DMS153 (cell line): ENCODE measurements at regions not wholly inside any gene's neighbourhood (a gene's known extent, or its start where the extent isn't known, plus 50 kb on each side); places are given as distances from the start of the nearest gene placed in this dataset.
"Not testable (repeated sequence)": the region's sequence is repeated elsewhere in the genome, so short reads cannot be mapped to it uniquely, and the experiment has no call there.

Experiments
- DNase-seq: peaks from one replicate; lab custom pipeline; 2025; lab: John Stamatoyannopoulos, UW

DNA sequence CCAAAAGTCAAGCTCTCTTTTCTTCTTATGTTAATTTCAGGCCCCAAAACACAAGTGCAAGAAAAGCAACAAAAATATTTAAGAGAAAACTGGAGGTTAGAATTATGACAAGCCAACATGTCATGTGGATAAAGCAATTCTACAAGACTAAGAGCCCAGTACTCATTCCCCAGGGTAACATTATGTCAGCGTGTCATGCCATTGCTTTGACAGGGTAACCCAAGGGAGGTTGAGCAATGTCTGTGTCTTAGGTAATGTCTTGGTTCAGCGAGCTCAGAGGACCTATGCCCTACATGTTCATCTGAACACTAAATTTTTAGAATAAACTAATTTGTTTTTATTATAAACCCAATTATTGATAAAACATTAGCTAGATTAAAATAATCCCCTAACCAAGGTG lies 173.2 kb upstream of the ZNF804A start:
- DNase-seq, result no peak

- DNase-seq, result no peak
Observed at GRCh38 chr2:184444217-184444616, 154.1 kb upstream of the ZNF804A start.

GRCh38 chr2:184444623-184445223 lies 153.6 kb upstream of the ZNF804A start:
- DNase-seq, result no peak

DNA sequence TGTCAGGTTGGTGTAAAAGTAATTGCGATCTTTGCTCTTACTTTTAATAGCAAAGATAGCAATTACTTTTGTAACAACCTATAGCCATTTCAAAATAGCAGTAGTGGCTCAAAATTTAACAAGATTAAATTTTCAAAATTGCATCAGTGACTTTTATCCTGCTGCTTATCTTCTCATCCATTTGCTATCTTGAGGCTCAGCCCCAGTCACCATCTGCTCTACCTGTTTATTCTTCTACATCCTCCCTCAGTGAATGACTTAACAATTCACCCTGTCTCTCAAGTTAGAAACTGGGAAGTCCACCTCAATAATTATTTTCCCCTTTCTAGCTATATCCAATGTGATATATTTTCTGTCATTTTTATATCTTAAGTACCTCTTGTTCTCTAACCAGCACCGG lies 148.6 kb upstream of the ZNF804A start:
- DNase-seq, result no peak

GRCh38 chr2:184452907-184453306 lies 145.4 kb upstream of the ZNF804A start:
- no peak for DNase-seq

- DNase-seq, result no peak
Observed at GRCh38 chr2:184455624-184456023, 142.7 kb upstream of the ZNF804A start.

GRCh38 chr2:184456693-184457092 lies 141.6 kb upstream of the ZNF804A start:
- DNase-seq, result not testable (repeated sequence)

DNA sequence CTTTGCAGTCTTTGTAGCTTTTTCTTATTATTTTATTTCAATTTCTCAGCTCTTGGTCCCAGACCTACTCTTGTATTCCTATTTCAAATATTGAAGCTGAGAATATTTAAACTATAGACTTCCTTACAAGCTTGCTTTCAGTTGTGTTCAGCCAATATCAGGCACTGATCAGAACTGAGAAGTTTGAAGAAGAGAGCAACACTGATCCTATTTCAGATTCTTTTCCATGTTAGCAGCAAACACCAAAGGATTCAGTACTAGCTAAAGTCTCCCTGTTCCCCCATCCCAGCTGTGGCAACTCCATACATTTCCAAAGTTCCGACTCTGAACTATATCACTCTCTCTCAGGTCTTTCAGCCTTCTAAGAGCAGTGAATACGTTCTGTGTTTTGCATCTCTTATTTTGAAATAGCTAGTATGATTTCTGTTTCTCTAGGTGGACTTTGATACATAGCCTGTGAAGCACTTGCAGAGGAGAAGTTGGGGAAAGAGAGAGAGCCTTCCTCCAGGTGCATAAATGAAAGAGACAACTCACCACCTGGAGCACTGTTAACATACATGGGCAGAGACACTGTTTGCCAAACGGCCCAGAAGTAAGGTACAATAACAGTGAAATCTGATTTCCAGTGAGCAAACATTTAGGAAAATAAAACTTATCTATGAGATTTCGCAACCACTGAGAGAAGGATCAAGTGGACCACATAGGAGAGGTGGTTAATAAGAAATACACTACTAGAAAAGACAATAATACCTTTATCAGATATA lies 135.0 kb upstream of the ZNF804A start:
- no peak for DNase-seq

GRCh38 chr2:184463866-184464248 lies 134.5 kb upstream of the ZNF804A start:
- DNase-seq, result no peak

GRCh38 chr2:184468826-184469225 lies 129.5 kb upstream of the ZNF804A start:
- no peak for DNase-seq

- DNase-seq, result no peak
Observed at GRCh38 chr2:184472481-184472880, 125.8 kb upstream of the ZNF804A start.

- no peak for DNase-seq
Observed at GRCh38 chr2:184481865-184482264, 116.5 kb upstream of the ZNF804A start.

GRCh38 chr2:184498936-184499335 lies 99.4 kb upstream of the ZNF804A start:
- DNase-seq, result no peak

DNA sequence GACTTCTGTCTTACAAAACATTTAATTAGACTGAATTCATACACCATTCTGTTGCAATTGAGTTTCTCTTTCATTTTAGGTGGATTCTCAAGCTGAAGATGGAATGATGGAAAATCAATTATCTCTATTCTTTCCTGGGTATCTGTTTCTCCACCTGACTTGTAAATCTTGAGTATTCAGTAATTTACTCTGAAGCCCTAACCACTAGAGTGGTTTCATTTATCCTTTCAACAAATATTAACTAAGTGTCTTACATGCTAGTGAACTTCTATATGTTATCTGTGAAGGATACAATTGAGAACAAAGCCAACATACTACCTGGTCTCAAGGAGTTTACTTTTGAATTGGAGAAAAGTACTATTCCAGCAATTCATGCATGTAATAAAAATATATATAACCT lies 94.1 kb upstream of the ZNF804A start:
- no peak for DNase-seq

DNA sequence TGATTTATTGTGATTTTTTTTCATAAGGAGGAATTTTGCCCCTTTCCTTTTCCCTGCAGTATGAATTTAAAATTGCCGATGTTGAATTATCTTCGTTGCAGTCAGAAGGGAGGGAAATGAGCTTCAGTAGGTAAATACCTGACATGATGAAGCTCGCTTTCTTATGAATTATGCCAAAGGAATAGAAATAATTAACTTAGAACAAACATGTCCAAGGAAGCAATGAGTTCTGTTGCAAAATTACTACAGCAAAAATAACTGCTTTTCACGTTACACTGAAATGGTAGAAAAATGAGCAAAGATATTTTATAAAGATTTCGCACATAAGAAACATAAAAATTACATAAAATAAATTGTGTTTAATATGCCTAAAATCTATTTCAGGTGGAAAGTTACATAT lies 91.1 kb upstream of the ZNF804A start:
- no peak for DNase-seq

- no peak for DNase-seq
Observed at GRCh38 chr2:184517402-184517801, 80.9 kb upstream of the ZNF804A start.

- no peak for DNase-seq
Observed at GRCh38 chr2:184520441-184520840, 77.9 kb upstream of the ZNF804A start.

GRCh38 chr2:184523732-184524131 lies 74.6 kb upstream of the ZNF804A start:
- DNase-seq, result no peak

DNA sequence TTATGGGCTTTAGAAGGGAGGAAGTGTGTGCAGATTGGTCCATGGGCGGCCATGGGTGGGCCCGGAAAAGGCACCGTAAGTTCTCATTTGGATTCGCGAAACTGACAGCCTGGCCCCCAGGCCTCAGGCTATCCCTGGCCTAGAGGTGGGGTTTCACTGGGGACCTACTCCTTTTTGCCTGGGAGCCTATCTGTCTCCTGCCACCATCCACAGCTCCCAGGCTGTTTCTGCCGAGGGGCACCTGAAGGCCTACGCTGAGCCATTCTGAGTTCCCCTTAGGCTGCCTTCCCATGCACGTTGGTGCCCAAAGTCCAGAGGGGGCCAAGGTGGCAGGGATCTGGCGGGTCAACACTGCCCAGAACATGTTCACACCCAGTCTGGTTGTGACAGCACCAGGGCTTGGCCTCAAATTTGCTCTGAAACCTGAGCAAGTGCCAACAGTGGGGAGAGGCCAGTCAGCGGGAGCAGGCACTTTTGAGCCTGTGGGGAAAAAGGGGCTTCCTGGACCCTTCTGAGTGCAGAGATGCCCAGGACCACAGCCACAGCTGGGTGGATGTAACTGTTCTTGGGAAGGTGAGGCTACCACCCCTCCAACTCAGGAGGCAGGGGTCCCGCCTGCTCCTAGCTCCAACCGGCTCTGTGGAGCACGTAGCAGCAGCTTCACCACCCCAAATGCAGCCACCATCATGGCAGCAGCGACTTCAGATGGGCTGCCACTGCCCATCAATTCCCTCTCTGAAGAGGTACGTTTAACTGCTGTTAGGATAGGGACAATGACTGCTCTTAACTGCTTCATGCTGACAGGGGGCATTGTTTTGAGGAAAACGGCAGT lies 73.6 kb upstream of the ZNF804A start:
- no peak for DNase-seq

- no peak for DNase-seq
Observed at GRCh38 chr2:184527058-184527457, 71.3 kb upstream of the ZNF804A start.

DNA sequence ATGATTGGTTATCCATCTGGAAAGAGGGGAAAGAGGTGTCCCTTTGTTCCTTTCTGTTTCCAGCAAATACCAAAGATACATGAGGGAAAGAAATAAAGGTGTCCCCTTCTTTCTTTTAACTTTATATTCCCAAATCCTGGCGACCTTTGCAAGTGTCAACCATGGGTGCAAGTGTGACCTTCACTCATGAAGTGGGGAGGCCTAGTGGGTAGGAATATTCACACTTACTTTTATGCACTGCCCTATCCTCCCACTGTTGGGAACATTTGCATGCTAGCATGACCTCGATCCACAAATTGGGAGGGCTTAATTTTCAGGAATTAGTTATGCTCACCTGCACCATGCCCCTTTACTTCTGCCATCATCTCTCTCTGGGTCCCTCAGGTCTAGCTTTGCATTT lies 70.2 kb upstream of the ZNF804A start:
- DNase-seq, result no peak

DNA sequence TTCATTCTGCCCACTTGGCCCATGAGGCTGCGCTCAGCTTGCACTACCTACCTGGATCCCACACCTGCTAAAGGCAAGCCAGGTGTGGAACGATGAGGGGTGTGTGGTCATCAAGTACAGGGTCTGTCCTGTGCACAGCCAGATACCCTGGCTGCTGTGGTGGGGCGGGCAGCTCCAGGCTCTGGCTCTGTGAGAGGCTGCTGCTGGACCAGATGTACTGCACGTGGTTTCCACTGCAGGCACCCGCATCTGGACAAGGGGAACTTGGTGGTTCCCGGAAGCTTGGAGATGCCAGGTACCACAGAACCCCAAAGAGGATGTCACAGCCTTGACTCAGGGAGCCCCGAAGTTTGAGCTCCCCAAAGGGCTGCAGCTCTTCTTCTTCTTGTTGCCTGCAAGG lies 68.1 kb upstream of the ZNF804A start:
- DNase-seq, result no peak

DNA sequence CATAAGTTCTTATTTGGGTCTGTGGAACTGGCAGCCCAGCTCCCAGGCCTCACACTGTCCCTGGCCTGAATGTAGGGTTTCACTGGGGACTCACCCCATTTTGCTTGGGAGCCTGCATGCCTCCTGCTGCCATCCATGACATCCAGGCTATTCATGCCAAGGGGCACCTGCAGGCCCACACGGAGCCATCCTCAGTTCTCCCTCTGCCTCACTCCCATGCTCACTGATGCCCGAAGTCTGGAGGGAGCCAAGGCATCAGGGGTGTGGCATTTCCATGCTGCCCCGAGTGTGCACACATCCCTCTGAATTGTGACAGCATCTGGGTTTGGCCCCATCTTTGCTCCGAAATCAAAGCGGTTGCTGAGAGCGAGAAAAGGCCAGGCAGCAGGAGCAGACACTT lies 67.4 kb upstream of the ZNF804A start:
- DNase-seq, result no peak
